GM23248 (cell line): ENCODE measurements at regions not wholly inside any gene's neighbourhood (a gene's known extent, or its start where the extent isn't known, plus 50 kb on each side); places are given as distances from the start of the nearest gene placed in this dataset.

ENCODE experiments used
- EZH2 ChIP-seq: fragments of 200-600 bp; sonication (generic); IDR thresholded peaks from 2 replicates; pipeline ENCODE4 v1.6.1; 2018; ENCODE audit warnings: antibody characterized with exemption, mild to moderate bottlenecking; ENCODE audit not compliant: insufficient read depth, poor library complexity, severe bottlenecking
- EZH2phosphoT487 ChIP-seq: fragments of 200-600 bp; sonication (generic); IDR thresholded peaks from 2 replicates; pipeline ENCODE4 v1.6.1; 2018; ENCODE audit warnings: antibody characterized with exemption, moderate library complexity, mild to moderate bottlenecking, low read depth; ENCODE audit not compliant: insufficient read depth

DNA sequence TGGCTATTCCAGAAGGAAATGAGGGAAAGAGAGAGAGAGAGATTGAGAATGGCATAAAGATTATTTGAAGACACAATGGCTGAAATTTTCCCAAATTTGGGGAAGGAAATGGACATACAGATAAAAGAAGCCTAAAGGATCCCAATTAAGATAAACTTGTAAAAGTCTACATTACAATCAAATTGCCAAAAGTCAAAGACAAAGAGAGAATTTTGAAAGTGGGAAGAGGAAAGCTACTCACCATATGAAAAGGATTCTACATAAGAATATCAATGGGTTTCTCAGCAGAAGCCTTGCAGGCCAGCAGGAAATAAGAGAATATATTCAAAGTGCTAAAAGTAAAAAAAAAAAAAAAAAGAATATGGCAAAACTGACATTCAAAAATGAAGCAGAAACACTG, 233.0 kb upstream of the NFIA start:
- TF ChIP-seq EZH2 (no peak), EZH2phosphoT487 (no peak)
